B cell (primary cell): ENCODE measurements at regions not wholly inside any gene's neighbourhood (a gene's known extent, or its start where the extent isn't known, plus 50 kb on each side); places are given as distances from the start of the nearest gene placed in this dataset.

ENCODE experiments used
- ATAC-seq: fragments of 200-7000 bp; cut with Tn5 transposase; one replicate; pipeline ENCODE4 v1.10.0; 2021; ENCODE audit warnings: low read depth, mild to moderate bottlenecking, moderate number of reproducible peaks, moderate library complexity
- CTCF ChIA-PET: fragments of 350-600 bp; sonication (Branson Sonifier 250); formaldehyde crosslinking; loops from one replicate; lab custom pipeline; 2021; ENCODE audit warnings: antibody characterized with exemption, inconsistent platforms; lab: Charles Lee
- POLR2A ChIA-PET: fragments of 350-600 bp; sonication (Branson Sonifier 250); formaldehyde crosslinking; loops from one replicate; lab custom pipeline; 2021; ENCODE audit warnings: antibody characterized with exemption; lab: Charles Lee
- DNase-seq: peaks from one replicate; pipeline ENCODE4 v3.0.0; 2013
- H2AFZ ChIP-seq: 2 replicates; pipeline ENCODE4 v1.6.1; 2012; ENCODE audit warnings: mild to moderate bottlenecking, low read depth, low read length; ENCODE audit not compliant: insufficient read depth, poor library complexity, severe bottlenecking
- H3K27ac ChIP-seq, 2 donors: 1 replicate in 1 of 2; 2 replicates in 1 of 2; pipeline ENCODE4 v1.5.1; 2012 to 2013; ENCODE audit warnings: low read length in 2 of 2, mild to moderate bottlenecking in 2 of 2, moderate library complexity in 1 of 2
- H3K27me3 ChIP-seq, 4 experiments: fragments of 200-600 bp in 1 of 4; sonication (generic) in 1 of 4; replicated peaks in 1 of 4; 1 replicate in 2 of 4; 2 replicates in 2 of 4; pipeline versions ENCODE4 v1.6.1 to v1.7.0; 2013 to 2016; ENCODE audit warnings: low read length in 3 of 4, mild to moderate bottlenecking in 2 of 4, mixed read lengths in 1 of 4, moderate library complexity in 1 of 4; ENCODE audit not compliant: insufficient read depth in 4 of 4, control insufficient read depth in 3 of 4; ENCODE audit errors: control extremely low read depth in 1 of 4
- H3K36me3 ChIP-seq, 2 experiments: replicated peaks in 1 of 2; 1 replicate in 1 of 2; 2 replicates in 1 of 2; pipeline versions ENCODE4 v1.6.1 to v1.7.1; 2013; ENCODE audit warnings: low read length in 1 of 2; ENCODE audit not compliant: insufficient read depth in 2 of 2, control insufficient read depth in 1 of 2; ENCODE audit errors: control extremely low read depth in 1 of 2, extremely low read depth in 1 of 2
- H3K4me1 ChIP-seq, 2 donors: fragments of 200-600 bp in 1 of 2; sonication (generic) in 1 of 2; 1 replicate in 1 of 2; 2 replicates in 1 of 2; pipeline versions ENCODE4 v1.5.1 to v1.6.1; 2013 to 2017; ENCODE audit warnings: low read length in 2 of 2; ENCODE audit not compliant: control insufficient read depth in 2 of 2, insufficient read depth in 2 of 2
- H3K4me2 ChIP-seq: replicated peaks from 2 replicates; pipeline ENCODE3; 2012; ENCODE audit warnings: mild to moderate bottlenecking, low read depth, low read length; ENCODE audit not compliant: poor library complexity, severe bottlenecking
- H3K4me3 ChIP-seq, 5 experiments: fragments of 200-600 bp in 1 of 5; sonication (generic) in 1 of 5; 1 replicate in 3 of 5; 2 replicates in 2 of 5; pipeline versions ENCODE4 v1.5.1 to v1.7.0; 2011 to 2016; ENCODE audit warnings: low read length in 4 of 5, mild to moderate bottlenecking in 4 of 5, low read depth in 2 of 5, control low read depth in 1 of 5, moderate library complexity in 1 of 5; ENCODE audit not compliant: insufficient read depth in 1 of 5; ENCODE audit errors: control extremely low read depth in 1 of 5, extremely low read depth in 1 of 5
- H3K79me2 ChIP-seq: fragments of 200-600 bp; sonication (generic); one replicate; pipeline ENCODE4 v1.6.0; 2016; ENCODE audit warnings: low read length; ENCODE audit not compliant: control insufficient read depth, insufficient read depth
- H3K9ac ChIP-seq: fragments of 200-600 bp; sonication (generic); 2 replicates; pipeline ENCODE4 v1.6.1; 2017; ENCODE audit warnings: mild to moderate bottlenecking, low read length, moderate library complexity
- H3K9me3 ChIP-seq, 3 donors: one replicate each; pipeline versions ENCODE4 v1.6.1 to v1.7.1; 2013; ENCODE audit warnings: low read length in 2 of 3; ENCODE audit not compliant: control insufficient read depth in 2 of 3, insufficient read depth in 1 of 3; ENCODE audit errors: control extremely low read depth in 1 of 3
- H4K20me1 ChIP-seq: 2 replicates; pipeline ENCODE4 v1.6.0; 2012; ENCODE audit warnings: mild to moderate bottlenecking, low read length; ENCODE audit not compliant: insufficient read depth, control insufficient read depth, poor library complexity, severe bottlenecking
- H3K27ac Mint-ChIP-seq: one replicate; pipeline ENCODE4 v1.8.0; 2021; ENCODE audit warnings: mixed read lengths
- H3K27me3 Mint-ChIP-seq: one replicate; pipeline ENCODE4 v1.8.0; 2021; ENCODE audit warnings: mixed read lengths
- H3K4me1 Mint-ChIP-seq: one replicate; pipeline ENCODE4 v1.8.0; 2021; ENCODE audit warnings: mixed read lengths
- H3K4me3 Mint-ChIP-seq: one replicate; pipeline ENCODE4 v1.8.0; 2021; ENCODE audit warnings: mixed read lengths
- H3K9me3 Mint-ChIP-seq: one replicate; pipeline ENCODE4 v1.8.0; 2022; ENCODE audit warnings: mixed read lengths; ENCODE audit not compliant: insufficient read depth
- CTCF ChIP-seq: fragments of 200-600 bp; IDR thresholded peaks from one replicate; pipeline ENCODE4 v1.8.0; 2022; ENCODE audit warnings: antibody characterized with exemption, mild to moderate bottlenecking
- EZH2 ChIP-seq: IDR thresholded peaks from 2 replicates; pipeline ENCODE4 v1.6.1; 2012; ENCODE audit warnings: borderline replicate concordance, low read depth, mild to moderate bottlenecking, moderate library complexity, low read length; ENCODE audit not compliant: insufficient read depth, poor library complexity, severe bottlenecking
- WGBS: methylation state at CpG from one replicate; pipeline ENCODE4 v1.1.5; 2013; ENCODE audit warnings: missing lambda C conversion rate; ENCODE audit not compliant: insufficient coverage; 5-methylcytosine and 5-hydroxymethylcytosine counted together
- intact Hi-C: fragments of 100-400 bp; cut with micrococcal nuclease; formaldehyde crosslinking; loops from one replicate; pipeline ENCODE4 v1.10.0; 2022

DNA sequence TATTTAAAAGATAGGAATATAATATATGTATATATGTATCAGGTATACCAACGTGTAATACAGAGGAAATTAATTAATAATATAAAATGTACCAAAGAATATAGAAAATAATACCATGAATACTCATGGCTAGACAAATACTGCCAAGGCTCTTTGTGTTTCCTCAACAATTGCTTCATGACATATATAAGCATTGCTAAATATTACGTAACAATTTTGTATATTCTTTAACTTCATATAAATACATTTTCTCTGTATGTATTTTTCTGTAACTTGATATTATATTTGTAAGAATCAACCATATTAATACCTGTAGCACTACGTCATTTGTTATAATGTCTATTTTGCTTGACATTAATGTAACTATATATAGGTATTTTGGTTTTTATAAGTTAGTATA is 104.0 kb downstream of the CEP44 start:
- Histone ChIP-seq H3K9me3 (no peaks in the 10 kb centered on the region), H3K4me2 (no peak overlapping the region), H3K4me1 (no peaks in the 10 kb centered on the region), H4K20me1 (no peaks in the 10 kb centered on the region), H3K79me2 (no peaks in the 10 kb centered on the region), H3K27me3 (no peaks in the 10 kb centered on the region), H2AFZ (no peak overlapping the region), H3K36me3 (no peaks in the 10 kb centered on the region), H3K4me3 (no peak overlapping the region), H3K9ac (no peak overlapping the region), H3K27ac (no peak overlapping the region)
- no peak overlapping the region for H3K27ac Mint-ChIP-seq
- WGBS = no CpG with 5 or more reads among the region's 3 CpGs
- no peaks in the 10 kb centered on the region for H3K27me3 Mint-ChIP-seq
- TF ChIP-seq CTCF = no peak
- no peak for TF ChIP-seq EZH2
- H3K9me3 Mint-ChIP-seq = no peaks in the 10 kb centered on the region
- intact Hi-C loops = no loop called here
- ChIA-PET CTCF (no interaction called here), POLR2A (no interaction called here)
- peaks cover 5% of the 10 kb centered on the region for H3K4me1 Mint-ChIP-seq
- H3K4me3 Mint-ChIP-seq = no peak overlapping the region
- ATAC-seq (no peak), DNase-seq (no peak)

GRCh38 chr4:174387143-174387542 is 103.4 kb downstream of the CEP44 start:
- H3K4me3 ChIP-seq = no peak overlapping the region
- POLR2A ChIA-PET = no interaction called here
- Mint-ChIP-seq H3K9me3 (no peaks in the 10 kb centered on the region), H3K27ac (no peak overlapping the region), H3K27me3 (no peaks in the 10 kb centered on the region), H3K4me1 (peaks cover 5% of the 10 kb centered on the region), H3K4me3 (no peak overlapping the region)
- DNase-seq (no peak), ATAC-seq (no peak)
- WGBS = 100% methylated on average over 1 of the region's 2 CpGs
- TF ChIP-seq CTCF (no peak), EZH2 (no peak)
- H3K9me3 ChIP-seq = no peaks in the 10 kb centered on the region
- no peaks in the 10 kb centered on the region for H3K79me2 ChIP-seq
- no peak overlapping the region for H3K9ac ChIP-seq
- no peak overlapping the region for H2AFZ ChIP-seq
- intact Hi-C loops = no loop called here
- H3K4me2 ChIP-seq = no peak overlapping the region
- no peaks in the 10 kb centered on the region for H3K27me3 ChIP-seq
- H4K20me1 ChIP-seq = no peaks in the 10 kb centered on the region
- H3K27ac ChIP-seq = no peak overlapping the region
- H3K4me1 ChIP-seq = no peaks in the 10 kb centered on the region
- no peaks in the 10 kb centered on the region for H3K36me3 ChIP-seq
- CTCF ChIA-PET = no interaction called here
